GM04504 (cell line): ENCODE measurements at regions not wholly inside any gene's neighbourhood (a gene's known extent, or its start where the extent isn't known, plus 50 kb on each side); places are given as distances from the start of the nearest gene placed in this dataset.
"Not testable (repeated sequence)": the region's sequence is repeated elsewhere in the genome, so short reads cannot be mapped to it uniquely, and the experiment has no call there.

ENCODE experiments used
- DNase-seq: peaks from one replicate; pipeline ENCODE4 v3.0.0-alpha.2; 2012; ENCODE audit warnings: low read depth

GRCh38 chr2:95686056-95686825 is 94.4 kb downstream of the TRIM43 start:
- DNase-seq: peak; percentile 60

GRCh38 chr2:95687852-95688251 is 96.1 kb downstream of the TRIM43 start:
- DNase-seq: peak; percentile 57

GRCh38 chr2:95691210-95691609 is 99.4 kb downstream of the TRIM43 start:
- not testable (repeated sequence) for DNase-seq

DNA sequence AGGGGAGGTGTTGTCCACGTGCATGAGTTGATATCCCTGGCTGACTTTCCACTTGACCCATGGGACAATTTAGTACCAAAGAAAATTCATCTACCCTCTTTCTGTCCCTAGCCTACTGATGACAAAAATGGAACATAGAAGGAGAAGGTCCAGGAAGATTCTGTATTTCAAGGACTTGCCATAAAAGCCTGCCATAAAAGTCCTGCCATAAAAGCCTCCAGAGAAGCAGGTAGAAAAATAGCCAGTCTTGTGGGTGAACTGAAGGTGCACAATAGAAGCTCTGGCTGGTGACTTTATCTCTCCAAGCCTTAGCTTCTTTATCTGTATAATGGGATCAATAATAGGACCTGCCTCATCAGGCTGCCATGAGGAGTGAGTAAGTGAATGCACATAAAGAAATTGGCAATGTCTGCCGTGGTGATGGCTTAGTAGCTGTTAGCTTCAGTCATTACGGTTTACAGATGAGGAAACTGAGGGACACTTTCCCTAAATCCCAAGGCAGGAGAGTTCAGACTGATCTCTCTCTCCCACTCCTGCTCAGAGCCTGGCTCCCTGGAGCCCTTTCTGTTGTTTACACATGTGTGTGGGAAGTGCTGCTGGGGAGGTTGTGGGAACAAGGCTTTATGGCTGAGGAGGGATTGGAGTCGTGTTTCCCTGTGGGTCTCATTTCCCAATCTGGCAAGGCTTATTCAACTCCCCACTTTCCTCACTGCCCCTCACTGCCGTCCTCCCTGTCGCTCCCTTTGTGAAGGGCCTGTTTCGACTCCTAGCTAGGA is 101.5 kb downstream of the TRIM43 start:
- DNase-seq: not testable (repeated sequence)

GRCh38 chr2:95695613-95696012 is 103.8 kb downstream of the TRIM43 start:
- DNase-seq: no peak

DNA sequence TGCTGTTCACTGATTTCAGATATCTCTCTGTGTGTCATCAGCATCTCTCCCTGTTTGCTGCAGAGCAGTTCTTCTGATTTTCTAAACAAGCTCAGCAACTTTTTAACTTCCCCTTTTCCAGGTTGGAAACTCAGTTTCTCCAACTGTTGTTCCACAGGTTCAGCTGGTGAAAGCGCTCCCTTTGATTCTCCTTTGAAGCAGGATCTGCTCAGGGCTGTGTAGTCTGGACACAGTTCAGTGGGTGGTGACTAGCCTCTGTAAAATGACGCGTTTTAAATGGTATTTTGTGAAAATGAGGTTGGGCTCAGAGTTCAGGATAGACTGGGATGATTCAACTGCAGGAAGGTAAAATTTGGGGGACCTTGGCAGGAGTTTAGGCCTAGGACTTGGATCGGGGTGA is 106.3 kb downstream of the TRIM43 start:
- DNase-seq: no peak

- DNase-seq: not testable (repeated sequence)
Observed at GRCh38 chr2:95699201-95700184, 107.7 kb downstream of the TRIM43 start.

DNA sequence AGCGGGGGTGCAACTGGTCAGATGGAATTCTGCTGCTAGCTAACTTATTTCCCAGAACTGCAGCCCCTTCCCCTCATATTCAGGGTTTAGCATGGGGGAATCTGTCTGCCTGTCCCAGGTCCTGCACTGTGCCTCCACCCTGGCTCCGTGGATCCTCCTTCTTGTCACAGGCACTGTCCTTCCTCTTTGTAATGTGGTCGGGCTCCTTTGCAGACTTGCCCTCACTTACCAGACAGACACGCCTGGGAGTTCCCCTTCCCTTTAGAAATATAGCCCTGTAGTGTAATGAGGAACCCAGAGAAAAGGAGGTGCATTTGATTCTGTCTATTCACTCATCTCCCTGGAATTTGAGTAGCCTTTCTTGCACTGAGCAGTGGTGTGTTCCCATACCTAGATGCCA is 108.7 kb downstream of the TRIM43 start:
- DNase-seq: no peak

GRCh38 chr2:95702471-95702870 is 110.7 kb downstream of the TRIM43 start:
- DNase-seq: no peak

- not testable (repeated sequence) for DNase-seq
Observed at GRCh38 chr2:95707161-95707560, 115.4 kb downstream of the TRIM43 start.

GRCh38 chr2:95707837-95708236 is 116.0 kb downstream of the TRIM43 start:
- no peak for DNase-seq

GRCh38 chr2:95709831-95710230 is 118.0 kb downstream of the TRIM43 start:
- DNase-seq: no peak

GRCh38 chr2:95713470-95714177 is 121.8 kb downstream of the TRIM43 start:
- DNase-seq: not testable (repeated sequence)

DNA sequence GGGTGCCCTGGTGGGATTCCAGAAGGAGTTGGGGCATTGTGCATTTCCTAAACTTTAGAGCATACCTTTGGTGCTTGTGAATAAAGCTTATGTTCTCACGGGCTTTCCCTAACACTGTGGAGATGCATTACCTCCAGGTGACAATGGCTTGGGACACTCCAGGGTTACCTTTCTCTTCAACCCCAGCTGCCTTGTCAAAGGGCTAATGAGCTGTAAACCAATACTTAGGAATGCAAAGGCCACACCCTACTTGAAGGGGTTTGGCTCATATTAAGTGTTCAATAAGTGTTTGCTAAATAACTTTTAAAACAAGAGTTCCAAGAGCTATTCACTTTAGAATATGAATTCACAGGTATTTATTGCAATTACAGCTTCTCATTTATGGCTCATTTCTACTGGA is 122.6 kb downstream of the TRIM43 start:
- not testable (repeated sequence) for DNase-seq

DNA sequence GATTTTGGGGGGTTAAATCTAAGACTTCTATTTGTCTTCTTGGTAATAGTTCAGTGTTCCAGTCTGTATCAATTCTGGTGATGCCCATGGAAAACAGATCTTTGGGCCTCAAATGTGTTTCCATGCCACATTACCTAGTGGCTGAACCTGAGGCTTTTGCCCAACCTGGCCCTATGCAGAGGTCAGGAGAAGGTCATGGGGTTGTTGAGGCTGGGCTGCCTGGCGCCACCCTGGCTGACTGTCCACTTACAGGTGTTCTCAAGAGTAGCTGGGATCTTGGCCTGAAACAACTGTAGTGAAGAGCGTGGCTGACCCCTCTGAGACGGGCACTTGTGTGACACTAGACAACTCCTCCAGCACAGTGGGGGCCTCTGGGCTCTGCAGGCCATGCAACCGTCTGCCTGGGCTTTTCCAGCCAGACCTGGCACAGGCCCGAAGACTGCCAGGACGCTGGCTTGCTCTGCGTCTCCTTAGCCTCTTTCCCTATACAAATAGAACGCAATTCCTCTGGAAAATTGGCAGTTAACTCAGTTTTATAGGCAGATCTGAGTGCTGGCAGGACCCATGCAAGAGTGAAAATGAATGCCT is 127.8 kb downstream of the TRIM43 start:
- DNase-seq: no peak

DNA sequence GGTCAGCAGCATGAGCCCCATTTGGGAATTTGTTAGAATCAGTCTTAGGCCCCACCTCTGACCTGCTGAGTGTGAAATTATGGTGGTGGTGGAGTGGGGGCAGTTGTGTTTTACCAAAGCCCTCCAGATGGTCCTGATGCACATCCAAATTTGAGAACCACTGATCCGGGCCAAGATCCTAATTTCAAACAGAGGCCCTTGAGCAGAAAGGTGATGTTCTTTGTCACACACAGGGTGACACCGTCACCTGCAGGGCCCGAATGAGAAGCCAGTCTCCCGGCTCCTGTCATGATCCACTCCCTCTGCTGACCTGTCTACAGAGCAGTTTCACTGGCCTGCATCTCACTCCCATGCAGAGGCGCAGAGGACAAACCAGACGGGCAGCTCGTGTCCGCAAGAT is 129.9 kb downstream of the TRIM43 start:
- DNase-seq: no peak

DNA sequence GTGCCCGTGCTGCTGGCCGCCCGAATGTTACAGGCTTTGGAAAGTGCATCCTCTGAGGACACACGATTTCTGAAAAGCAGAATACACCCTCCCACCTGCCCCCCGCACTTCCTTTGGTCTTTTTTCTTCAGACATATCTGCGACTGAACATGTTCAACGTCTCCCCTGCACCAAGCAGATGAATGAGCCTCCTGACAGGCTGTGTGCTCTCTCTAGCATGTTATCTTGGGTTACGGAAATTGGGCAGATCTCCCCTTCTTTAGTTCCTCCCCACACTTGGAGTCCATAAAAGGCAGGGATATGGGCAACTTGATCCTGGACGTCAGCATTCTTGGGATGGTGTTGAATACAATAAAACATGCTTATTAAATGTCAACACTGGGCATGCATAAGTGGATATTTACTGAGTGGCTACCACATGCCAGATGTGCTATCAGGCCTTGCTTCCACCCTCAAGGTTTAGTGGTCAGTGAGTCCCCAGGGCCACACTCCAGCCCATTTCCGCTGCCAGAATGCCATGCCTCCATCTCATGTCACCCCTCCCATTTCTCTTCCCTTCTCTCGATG is 130.4 kb downstream of the TRIM43 start:
- DNase-seq: no peak

GRCh38 chr2:95723627-95724210 is 131.9 kb downstream of the TRIM43 start:
- not testable (repeated sequence) for DNase-seq

- not testable (repeated sequence) for DNase-seq
Observed at GRCh38 chr2:95725191-95725590, 133.4 kb downstream of the TRIM43 start.

DNA sequence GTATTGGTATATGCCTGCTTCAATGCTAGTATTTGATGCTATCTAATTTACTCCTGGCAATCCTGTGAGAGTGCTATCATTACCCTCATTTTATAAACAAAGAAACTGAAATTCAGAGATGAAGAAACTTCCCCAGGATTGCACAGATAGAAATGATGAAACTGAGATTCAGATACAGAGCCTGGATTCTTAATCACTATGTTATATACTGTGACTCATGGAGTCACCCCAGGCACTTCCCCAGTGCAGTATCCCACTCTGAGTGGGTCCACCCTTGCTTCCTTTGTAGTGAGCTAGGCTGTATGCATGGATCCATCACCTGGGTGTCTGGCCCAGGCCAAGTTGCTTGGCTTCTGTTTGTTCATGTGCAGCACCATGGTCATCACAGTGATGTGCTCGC is 133.9 kb downstream of the TRIM43 start:
- not testable (repeated sequence) for DNase-seq
